Keratinocyte (primary cell): ENCODE measurements at regions not wholly inside any gene's neighbourhood (a gene's known extent, or its start where the extent isn't known, plus 50 kb on each side); places are given as distances from the start of the nearest gene placed in this dataset.

Experiments
- EZH2 ChIP-seq: IDR thresholded peaks from one replicate; pipeline ENCODE4 v1.6.1; 2012; ENCODE audit warnings: inconsistent platforms, mild to moderate bottlenecking, low read length, moderate library complexity
- TF ChIP-seq, protein P1 (sequence below), 3 experiments: IDR thresholded peaks in 1 of 3; conservative IDR thresholded peaks in 1 of 3; optimal IDR thresholded peaks in 1 of 3; 2 replicates in 2 of 3; 3 replicates in 1 of 3; pipeline versions ENCODE3 to v1.5.1; 2011; ENCODE audit warnings: low read length in 3 of 3, mild to moderate bottlenecking in 3 of 3, moderate library complexity in 2 of 3, control low read depth in 1 of 3, inconsistent platforms in 1 of 3; ENCODE audit not compliant: insufficient read depth in 2 of 3; ENCODE audit errors: extremely low read depth in 1 of 3

DNA sequence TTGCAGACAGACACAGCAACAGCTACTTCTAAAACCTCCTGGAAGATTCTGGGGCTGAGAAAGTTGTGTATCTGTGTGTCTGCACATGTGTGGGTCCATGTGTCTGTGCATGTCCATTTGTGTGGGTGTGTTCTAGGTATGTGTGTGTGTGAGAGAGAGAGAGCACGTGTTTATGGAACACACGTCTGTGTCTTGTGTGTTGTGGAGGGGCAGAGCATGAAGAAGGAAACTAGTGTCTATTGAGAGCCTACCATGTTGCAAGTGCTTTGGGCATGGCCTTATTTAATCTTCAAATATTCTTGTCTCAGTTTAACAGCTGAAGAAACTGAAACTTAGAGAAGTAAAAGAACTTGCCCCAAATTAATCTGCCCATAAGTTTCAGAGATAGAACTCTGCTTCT, 327.5 kb downstream of the UACA start:
- TF ChIP-seq, protein P1, sequence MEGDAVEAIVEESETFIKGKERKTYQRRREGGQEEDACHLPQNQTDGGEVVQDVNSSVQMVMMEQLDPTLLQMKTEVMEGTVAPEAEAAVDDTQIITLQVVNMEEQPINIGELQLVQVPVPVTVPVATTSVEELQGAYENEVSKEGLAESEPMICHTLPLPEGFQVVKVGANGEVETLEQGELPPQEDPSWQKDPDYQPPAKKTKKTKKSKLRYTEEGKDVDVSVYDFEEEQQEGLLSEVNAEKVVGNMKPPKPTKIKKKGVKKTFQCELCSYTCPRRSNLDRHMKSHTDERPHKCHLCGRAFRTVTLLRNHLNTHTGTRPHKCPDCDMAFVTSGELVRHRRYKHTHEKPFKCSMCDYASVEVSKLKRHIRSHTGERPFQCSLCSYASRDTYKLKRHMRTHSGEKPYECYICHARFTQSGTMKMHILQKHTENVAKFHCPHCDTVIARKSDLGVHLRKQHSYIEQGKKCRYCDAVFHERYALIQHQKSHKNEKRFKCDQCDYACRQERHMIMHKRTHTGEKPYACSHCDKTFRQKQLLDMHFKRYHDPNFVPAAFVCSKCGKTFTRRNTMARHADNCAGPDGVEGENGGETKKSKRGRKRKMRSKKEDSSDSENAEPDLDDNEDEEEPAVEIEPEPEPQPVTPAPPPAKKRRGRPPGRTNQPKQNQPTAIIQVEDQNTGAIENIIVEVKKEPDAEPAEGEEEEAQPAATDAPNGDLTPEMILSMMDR (optimal IDR thresholded peaks at IDR 0.05 in 1 of 3, IDR thresholded peaks at IDR 0.05 in 1 of 3, conservative IDR thresholded peaks at IDR 0.05 in 1 of 3; ENCODE audit: extremely low read depth in 1 of 3, insufficient read depth in 2 of 3, low read length in 3 of 3): no peak
- TF ChIP-seq EZH2: no peak
